GM12872 (cell line): ENCODE measurements at regions not wholly inside any gene's neighbourhood (a gene's known extent, or its start where the extent isn't known, plus 50 kb on each side); places are given as distances from the start of the nearest gene placed in this dataset.
A peak's percentile ranks its signal among the peaks of the same experiment; 100 is the strongest.

Experiments
- CTCF ChIP-seq: IDR thresholded peaks from 3 replicates; pipeline ENCODE4 v1.5.1; 2011; ENCODE audit warnings: low read depth, mild to moderate bottlenecking, low read length, moderate library complexity; ENCODE audit not compliant: insufficient read depth

DNA sequence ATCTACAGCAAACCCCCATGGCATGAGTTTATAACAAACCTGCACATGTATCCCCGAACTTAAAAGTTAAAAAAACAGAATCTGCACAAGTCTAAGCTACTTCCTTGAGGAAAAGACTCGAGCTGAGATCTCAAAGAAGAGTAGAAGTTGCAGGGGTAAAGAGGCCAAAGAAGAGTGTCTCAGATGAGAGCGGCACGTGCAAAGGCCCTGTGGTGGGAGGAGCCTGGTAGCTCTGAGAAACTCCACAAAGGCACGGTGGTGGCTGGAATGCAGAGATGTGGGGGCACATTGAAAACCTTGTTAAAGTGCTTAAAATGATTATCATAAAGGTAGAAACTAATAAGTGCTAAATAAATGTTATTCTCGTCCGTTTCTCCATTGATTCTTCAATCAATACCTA lies 103.2 kb upstream of the GRK3 start:
- no peak for TF ChIP-seq CTCF

- TF ChIP-seq CTCF: peak; percentile 96
These were observed 101.8 kb upstream of the GRK3 start for GRCh38 chr22:25462474-25463346.

DNA sequence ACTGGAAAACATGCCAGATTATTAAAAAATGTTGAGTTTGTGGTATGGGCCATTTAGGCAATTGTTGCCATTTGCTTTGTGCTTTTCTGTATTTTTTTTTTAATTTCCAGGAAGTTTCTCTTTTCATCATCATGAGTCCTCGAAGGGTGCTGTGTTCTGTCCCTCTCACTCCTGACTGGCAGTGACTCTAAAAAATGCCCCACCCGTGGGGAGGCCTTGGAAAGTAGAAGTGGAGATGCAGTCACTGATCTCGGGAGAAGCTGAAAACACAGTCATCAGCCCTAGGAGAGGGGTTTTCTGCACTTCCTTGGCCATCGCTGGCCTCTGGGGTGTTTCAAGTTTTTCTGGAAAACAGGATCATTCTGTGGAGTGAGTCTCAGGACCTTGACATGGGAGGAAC lies 98.5 kb upstream of the GRK3 start:
- TF ChIP-seq CTCF: no peak

GRCh38 chr22:25472382-25472781 lies 92.1 kb upstream of the GRK3 start:
- TF ChIP-seq CTCF: no peak

- no peak for TF ChIP-seq CTCF
These were observed 89.0 kb upstream of the GRK3 start for GRCh38 chr22:25475257-25476022.

GRCh38 chr22:25477358-25477757 lies 87.1 kb upstream of the GRK3 start:
- no peak for TF ChIP-seq CTCF

GRCh38 chr22:25478111-25478510 lies 86.4 kb upstream of the GRK3 start:
- no peak for TF ChIP-seq CTCF
